GM23338 (cell line): ENCODE measurements at regions not wholly inside any gene's neighbourhood (a gene's known extent, or its start where the extent isn't known, plus 50 kb on each side); places are given as distances from the start of the nearest gene placed in this dataset.

Source experiments
- ATAC-seq: fragments of 200-7000 bp; cut with Tn5 transposase; 3 replicates; pipeline ENCODE4 v1.9.1; 2020
- DNase-seq: peaks from one replicate; pipeline ENCODE4 v3.0.0-alpha.2; 2015; ENCODE audit warnings: low spot score
- H2AFZ ChIP-seq: fragments of 200-600 bp; sonication (generic); 2 replicates; pipeline ENCODE4 v1.8.0; 2016; ENCODE audit warnings: antibody characterized with exemption, mild to moderate bottlenecking, moderate library complexity
- H3F3A ChIP-seq: fragments of 200-600 bp; sonication (generic); replicated peaks from 2 replicates; pipeline ENCODE4 v1.8.0; 2017; ENCODE audit warnings: antibody characterized with exemption, mixed run types, low read depth
- H3K27ac ChIP-seq: fragments of 200-600 bp; sonication (generic); 2 replicates; pipeline ENCODE4 v1.6.1; 2016; ENCODE audit warnings: low read depth
- H3K27me3 ChIP-seq: fragments of 200-600 bp; sonication (generic); 2 replicates; pipeline ENCODE4 v1.8.0; 2016; ENCODE audit warnings: mild to moderate bottlenecking, mixed run types, moderate library complexity; ENCODE audit not compliant: insufficient read depth
- H3K36me3 ChIP-seq: fragments of 200-600 bp; sonication (generic); 2 replicates; pipeline ENCODE4 v1.8.0; 2016; ENCODE audit warnings: mild to moderate bottlenecking; ENCODE audit not compliant: insufficient read depth
- H3K4me1 ChIP-seq: fragments of 200-600 bp; sonication (generic); 2 replicates; pipeline ENCODE4 v1.8.0; 2016; ENCODE audit warnings: mild to moderate bottlenecking, moderate library complexity; ENCODE audit not compliant: insufficient read depth
- H3K4me2 ChIP-seq: fragments of 200-600 bp; sonication (generic); 2 replicates; pipeline ENCODE4 v1.7.1; 2017; ENCODE audit warnings: mixed run types
- H3K4me3 ChIP-seq: fragments of 200-600 bp; sonication (generic); 2 replicates; pipeline ENCODE4 v1.6.1; 2016; ENCODE audit warnings: mixed run types
- H3K79me2 ChIP-seq: fragments of 200-600 bp; sonication (generic); replicated peaks from 2 replicates; pipeline ENCODE4 v1.8.0; 2017; ENCODE audit warnings: mild to moderate bottlenecking; ENCODE audit not compliant: insufficient read depth
- H3K9me2 ChIP-seq: fragments of 200-600 bp; sonication (generic); 2 replicates; pipeline ENCODE4 v1.8.0; 2017; ENCODE audit not compliant: insufficient read depth
- H4K20me1 ChIP-seq: fragments of 200-600 bp; sonication (generic); replicated peaks from 2 replicates; pipeline ENCODE4 v1.8.0; 2017; ENCODE audit warnings: mild to moderate bottlenecking; ENCODE audit not compliant: insufficient read depth
- H3K27ac Mint-ChIP-seq: 2 replicates; pipeline ENCODE4 v1.8.0; 2020; ENCODE audit warnings: inconsistent platforms, mild to moderate bottlenecking, moderate library complexity, mixed read lengths
- H3K27me3 Mint-ChIP-seq: 3 replicates; pipeline ENCODE4 v1.8.0; 2022; ENCODE audit warnings: low read depth, mild to moderate bottlenecking, moderate library complexity, mixed read lengths, inconsistent platforms; ENCODE audit not compliant: insufficient read depth, poor library complexity
- H3K36me3 Mint-ChIP-seq: 3 replicates; pipeline ENCODE4 v1.8.0; 2021; ENCODE audit warnings: low read depth, mild to moderate bottlenecking, inconsistent platforms, moderate library complexity, mixed read lengths
- H3K4me1 Mint-ChIP-seq: 3 replicates; pipeline ENCODE4 v1.8.0; 2020; ENCODE audit warnings: mild to moderate bottlenecking, inconsistent platforms, mixed read lengths
- H3K4me3 Mint-ChIP-seq: 3 replicates; pipeline ENCODE4 v1.8.0; 2021; ENCODE audit warnings: moderate library complexity, mild to moderate bottlenecking, inconsistent platforms, mixed read lengths
- H3K9me3 Mint-ChIP-seq: 3 replicates; pipeline ENCODE4 v1.8.0; 2020; ENCODE audit warnings: moderate library complexity, mild to moderate bottlenecking, inconsistent platforms, mixed read lengths
- CREB1 ChIP-seq: fragments of 250-450 bp; sonication (Bioruptor Pico); IDR thresholded peaks from 2 replicates; pipeline ENCODE4 v1.5.0; 2020; ENCODE audit warnings: low read depth, mild to moderate bottlenecking, moderate library complexity
- CTCF ChIP-seq, 2 experiments: fragments of 200-600 bp in 1 of 2; sonication (generic) in 1 of 2; conservative IDR thresholded peaks; 2 replicates each; pipeline versions ENCODE4 v1.5.1 to v1.6.1; 2016 to 2017; ENCODE audit warnings: antibody characterized with exemption in 2 of 2, low read depth in 2 of 2, mild to moderate bottlenecking in 2 of 2, moderate library complexity in 1 of 2
- ETS1 ChIP-seq: IDR thresholded peaks from 2 replicates; pipeline ENCODE4 v1.6.1; 2016; ENCODE audit warnings: antibody characterized with exemption
- EZH2 ChIP-seq: fragments of 200-600 bp; sonication (generic); IDR thresholded peaks from one replicate; pipeline ENCODE4 v1.8.0; 2017; ENCODE audit warnings: antibody characterized with exemption, mild to moderate bottlenecking, low read depth; ENCODE audit not compliant: unreplicated experiment
- EZH2phosphoT487 ChIP-seq: fragments of 200-600 bp; sonication (generic); IDR thresholded peaks from one replicate; pipeline ENCODE4 v1.8.1; 2018; ENCODE audit warnings: antibody characterized with exemption; ENCODE audit not compliant: unreplicated experiment
- JUNB ChIP-seq: IDR thresholded peaks from one replicate; pipeline ENCODE4 v1.6.1; 2016; ENCODE audit warnings: antibody characterized with exemption; ENCODE audit not compliant: unreplicated experiment
- NANOG ChIP-seq: IDR thresholded peaks from 2 replicates; pipeline ENCODE4 v1.6.1; 2016; ENCODE audit warnings: antibody characterized with exemption, borderline replicate concordance
- POLR2AphosphoS5 ChIP-seq: IDR thresholded peaks from 2 replicates; pipeline ENCODE4 v1.6.1; 2016; ENCODE audit warnings: antibody characterized with exemption, low read depth
- REST ChIP-seq: IDR thresholded peaks from one replicate; pipeline ENCODE4 v1.6.1; 2018; ENCODE audit warnings: antibody characterized with exemption; ENCODE audit not compliant: unreplicated experiment
- STAT1 ChIP-seq: IDR thresholded peaks from one replicate; pipeline ENCODE4 v1.6.1; 2016; ENCODE audit warnings: antibody characterized with exemption; ENCODE audit not compliant: unreplicated experiment
- ZNF114 ChIP-seq: fragments of 250-450 bp; sonication (Bioruptor Pico); IDR thresholded peaks from 2 replicates; pipeline ENCODE4 v1.5.0; 2020; ENCODE audit warnings: mild to moderate bottlenecking, moderate library complexity
- ZNF331 ChIP-seq: fragments of 250-450 bp; sonication (Bioruptor Pico); IDR thresholded peaks from 2 replicates; pipeline ENCODE4 v1.5.0; 2020; ENCODE audit warnings: low read depth, mild to moderate bottlenecking, moderate library complexity
- ZNF462 ChIP-seq: fragments of 250-450 bp; sonication (Bioruptor Pico); IDR thresholded peaks from 2 replicates; pipeline ENCODE4 v1.5.0; 2020; ENCODE audit warnings: mild to moderate bottlenecking, moderate library complexity

- no peak overlapping the region for H3K27ac ChIP-seq
- no peaks in the 10 kb centered on the region for H3K9me2 ChIP-seq
- no peaks in the 10 kb centered on the region for H3F3A ChIP-seq
- TF ChIP-seq ZNF331 (CRISPR knock-in tag) (no peak), ZNF462 (CRISPR knock-in tag) (no peak), STAT1 (no peak), EZH2phosphoT487 (no peak), JUNB (no peak), NANOG (no peak), ZNF114 (CRISPR knock-in tag) (no peak), EZH2 (no peak), POLR2AphosphoS5 (no peak), ETS1 (no peak), CREB1 (CRISPR knock-in tag) (no peak), CTCF (conservative IDR thresholded peaks at IDR 0.05; ENCODE audit: low read depth in 2 of 2) (no peak), REST (no peak)
- Mint-ChIP-seq H3K27ac (no peak overlapping the region), H3K4me3 (no peak overlapping the region), H3K4me1 (no peaks in the 10 kb centered on the region; the same call in 2 of the 3 replicates), H3K36me3 (no peaks in the 10 kb centered on the region), H3K9me3 (no peaks in the 10 kb centered on the region), H3K27me3 (no peaks in the 10 kb centered on the region)
- no peak overlapping the region for H3K4me2 ChIP-seq
- no peaks in the 10 kb centered on the region for H3K79me2 ChIP-seq
- H4K20me1 ChIP-seq: no peaks in the 10 kb centered on the region
- H2AFZ ChIP-seq: no peak overlapping the region
- no peaks in the 10 kb centered on the region for H3K27me3 ChIP-seq
- DNase-seq (no peak), ATAC-seq (no peak)
- no peak overlapping the region for H3K4me3 ChIP-seq
- H3K4me1 ChIP-seq: no peaks in the 10 kb centered on the region
- H3K36me3 ChIP-seq: no peaks in the 10 kb centered on the region
Measured at GRCh38 chr3:22115581-22115980, 364.6 kb upstream of the ZNF385D start.
